NB4 (cell line): ENCODE measurements at regions not wholly inside any gene's neighbourhood (a gene's known extent, or its start where the extent isn't known, plus 50 kb on each side); places are given as distances from the start of the nearest gene placed in this dataset.
"Not testable (repeated sequence)": the region's sequence is repeated elsewhere in the genome, so short reads cannot be mapped to it uniquely, and the experiment has no call there.

Source experiments
- DNase-seq: peaks from one replicate; pipeline ENCODE4 v3.0.0; 2010; ENCODE audit warnings: low read depth
- H3K4me3 ChIP-seq: one replicate; pipeline ENCODE4 v1.5.1; 2011; ENCODE audit warnings: mild to moderate bottlenecking, low read depth, low read length, moderate library complexity
- MAX ChIP-seq: IDR thresholded peaks from 2 replicates; pipeline ENCODE4 v1.6.1; 2011; ENCODE audit warnings: low read depth, low read length
- MYC ChIP-seq: IDR thresholded peaks from 2 replicates; pipeline ENCODE4 v1.6.1; 2011; ENCODE audit warnings: low read depth, low read length
- POLR2A ChIP-seq: IDR thresholded peaks from 2 replicates; pipeline ENCODE4 v1.6.1; 2011; ENCODE audit warnings: mild to moderate bottlenecking; ENCODE audit not compliant: insufficient read length; ENCODE audit errors: extremely low read depth
- TF ChIP-seq, protein P1 (sequence below): IDR thresholded peaks from one replicate; pipeline ENCODE4 v1.5.1; 2012; ENCODE audit warnings: low read depth, low read length

- DNase-seq, result no peak
- no peak overlapping the region for H3K4me3 ChIP-seq
- TF ChIP-seq MAX (no peak), MYC (no peak), POLR2A (no peak)
- TF ChIP-seq, protein P1, sequence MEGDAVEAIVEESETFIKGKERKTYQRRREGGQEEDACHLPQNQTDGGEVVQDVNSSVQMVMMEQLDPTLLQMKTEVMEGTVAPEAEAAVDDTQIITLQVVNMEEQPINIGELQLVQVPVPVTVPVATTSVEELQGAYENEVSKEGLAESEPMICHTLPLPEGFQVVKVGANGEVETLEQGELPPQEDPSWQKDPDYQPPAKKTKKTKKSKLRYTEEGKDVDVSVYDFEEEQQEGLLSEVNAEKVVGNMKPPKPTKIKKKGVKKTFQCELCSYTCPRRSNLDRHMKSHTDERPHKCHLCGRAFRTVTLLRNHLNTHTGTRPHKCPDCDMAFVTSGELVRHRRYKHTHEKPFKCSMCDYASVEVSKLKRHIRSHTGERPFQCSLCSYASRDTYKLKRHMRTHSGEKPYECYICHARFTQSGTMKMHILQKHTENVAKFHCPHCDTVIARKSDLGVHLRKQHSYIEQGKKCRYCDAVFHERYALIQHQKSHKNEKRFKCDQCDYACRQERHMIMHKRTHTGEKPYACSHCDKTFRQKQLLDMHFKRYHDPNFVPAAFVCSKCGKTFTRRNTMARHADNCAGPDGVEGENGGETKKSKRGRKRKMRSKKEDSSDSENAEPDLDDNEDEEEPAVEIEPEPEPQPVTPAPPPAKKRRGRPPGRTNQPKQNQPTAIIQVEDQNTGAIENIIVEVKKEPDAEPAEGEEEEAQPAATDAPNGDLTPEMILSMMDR, result no peak
These were observed 414.5 kb upstream of the KLHL29 start for GRCh38 chr2:22970284-22970975.

- TF ChIP-seq POLR2A, result no peak
- no peak for TF ChIP-seq MYC
- TF ChIP-seq MAX, result no peak
- TF ChIP-seq, protein P1, result no peak
- DNase-seq, result no peak
- no peak overlapping the region for H3K4me3 ChIP-seq
These were observed 414.0 kb upstream of the KLHL29 start for GRCh38 chr2:22970991-22971390.

DNA sequence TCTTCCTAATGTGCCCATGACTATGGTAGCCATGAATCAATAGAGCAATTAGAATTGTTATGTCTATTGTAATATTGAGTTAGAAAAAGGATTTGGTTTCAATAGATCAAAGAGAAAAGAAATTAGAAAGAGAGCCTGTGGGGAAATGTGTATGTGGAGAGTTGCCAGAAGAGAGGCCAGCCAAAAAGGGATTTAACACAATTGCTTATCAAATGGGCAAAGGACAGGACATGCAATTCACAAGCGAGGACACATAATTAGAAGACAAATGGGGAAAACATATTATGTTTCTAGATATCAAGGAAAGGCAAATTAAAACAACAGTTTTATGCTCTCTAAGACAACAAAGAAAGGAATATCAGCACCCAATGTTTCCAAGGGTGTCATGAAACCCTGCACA is 403.2 kb upstream of the KLHL29 start:
- DNase-seq, result no peak
- TF ChIP-seq, protein P1, result no peak
- TF ChIP-seq MAX, result no peak
- no peak for TF ChIP-seq MYC
- no peak for TF ChIP-seq POLR2A
- no peak overlapping the region for H3K4me3 ChIP-seq

- DNase-seq, H3K4me3 ChIP-seq: not testable (repeated sequence)
These were observed 400.8 kb upstream of the KLHL29 start for GRCh38 chr2:22984152-22984551.

GRCh38 chr2:22990246-22990645 is 394.7 kb upstream of the KLHL29 start:
- no peak for DNase-seq
- no peak for TF ChIP-seq MAX
- no peak for TF ChIP-seq MYC
- no peak for TF ChIP-seq POLR2A
- TF ChIP-seq, protein P1, result no peak

DNA sequence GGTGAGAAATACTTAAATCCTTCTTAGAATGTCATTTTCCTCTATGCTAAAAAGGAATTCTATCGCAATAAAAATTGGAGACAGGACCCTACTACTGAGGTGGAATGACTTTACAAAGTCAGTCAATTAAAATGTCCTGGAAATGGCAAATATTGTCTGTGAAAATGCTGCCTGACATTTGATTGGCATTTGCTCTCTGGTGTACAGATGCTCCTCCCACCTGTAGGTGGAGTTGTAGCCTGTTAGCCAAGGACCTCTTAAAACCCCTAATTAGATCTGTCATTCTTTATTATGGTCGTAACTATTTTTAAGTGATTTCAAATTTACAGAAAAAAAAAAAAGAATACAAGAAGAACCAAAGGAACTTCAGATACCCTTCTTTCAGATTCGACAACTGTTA is 393.1 kb upstream of the KLHL29 start:
- no peak overlapping the region for H3K4me3 ChIP-seq
- TF ChIP-seq, protein P1, result no peak
- TF ChIP-seq MAX (no peak), POLR2A (no peak), MYC (no peak)
- DNase-seq, result no peak

More at GRCh38 chr2:22990246-22990645, 394.7 kb upstream of the KLHL29 start:
- H3K4me3 ChIP-seq, result no peak overlapping the region
